NT2/D1 (cell line): ENCODE measurements at regions not wholly inside any gene's neighbourhood (a gene's known extent, or its start where the extent isn't known, plus 50 kb on each side); places are given as distances from the start of the nearest gene placed in this dataset.
"Not testable (repeated sequence)": the region's sequence is repeated elsewhere in the genome, so short reads cannot be mapped to it uniquely, and the experiment has no call there.

Source experiments
- DNase-seq: peaks from one replicate; pipeline ENCODE4 v3.0.0-alpha.2; 2011; ENCODE audit warnings: low read depth, low spot score
- H3K27me3 ChIP-seq: 2 replicates; pipeline ENCODE4 v1.6.0; 2011; ENCODE audit warnings: mild to moderate bottlenecking; ENCODE audit not compliant: insufficient read length, insufficient read depth
- H3K36me3 ChIP-seq: 2 replicates; pipeline ENCODE4 v1.6.1; 2011; ENCODE audit warnings: mild to moderate bottlenecking, low read length, mixed read lengths; ENCODE audit not compliant: insufficient read depth, insufficient read length
- H3K4me1 ChIP-seq: 2 replicates; pipeline ENCODE4 v1.5.1; 2011; ENCODE audit not compliant: insufficient read depth, insufficient read length
- H3K4me3 ChIP-seq: 2 replicates; pipeline ENCODE4 v1.5.1; 2011; ENCODE audit warnings: low read depth; ENCODE audit not compliant: insufficient read length
- H3K9ac ChIP-seq: 2 replicates; pipeline ENCODE4 v1.6.0; 2011; ENCODE audit warnings: low read depth; ENCODE audit not compliant: insufficient read length
- H3K9me3 ChIP-seq: 2 replicates; pipeline ENCODE4 v1.5.1; 2011; ENCODE audit warnings: mild to moderate bottlenecking, low read length; ENCODE audit not compliant: insufficient read depth
- SUZ12 ChIP-seq: IDR thresholded peaks from 2 replicates; pipeline ENCODE4 v1.6.1; 2011; ENCODE audit not compliant: insufficient read length, insufficient read depth; ENCODE audit errors: extremely low read depth
- YY1 ChIP-seq: IDR thresholded peaks from 2 replicates; pipeline ENCODE4 v1.6.1; 2011; ENCODE audit not compliant: insufficient read length, insufficient read depth
- ZNF274 ChIP-seq: IDR thresholded peaks from 2 replicates; pipeline ENCODE4 v1.6.1; 2011; ENCODE audit warnings: mild to moderate bottlenecking, low read depth, low read length

DNA sequence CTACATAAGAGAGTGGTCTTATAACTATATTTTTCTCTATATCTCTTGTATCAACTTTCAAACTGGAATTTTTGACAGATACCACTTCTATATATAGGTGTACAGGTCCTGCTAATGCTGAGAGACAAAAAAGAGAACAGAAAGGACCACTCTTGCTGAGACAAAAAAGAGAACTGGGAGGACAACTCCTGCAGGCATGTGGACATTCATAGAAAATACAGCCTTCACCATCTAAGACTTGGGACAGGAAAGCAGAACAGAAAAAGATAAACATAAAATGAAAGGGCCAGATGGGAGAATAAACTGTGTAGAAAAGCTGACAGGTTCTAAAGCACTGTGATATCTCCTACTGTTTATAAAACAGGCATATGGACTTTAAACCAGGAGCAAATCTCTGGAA lies 541.0 kb upstream of the ADGRB3 start:
- DNase-seq: no peak
- no peak overlapping the region for H3K4me3 ChIP-seq
- H3K9ac ChIP-seq: no peak overlapping the region
- no peaks in the 10 kb centered on the region for H3K36me3 ChIP-seq
- no peaks in the 10 kb centered on the region for H3K4me1 ChIP-seq
- TF ChIP-seq ZNF274: no peak
- no peak for TF ChIP-seq SUZ12
- no peak for TF ChIP-seq YY1
- no peaks in the 10 kb centered on the region for H3K9me3 ChIP-seq
- no peaks in the 10 kb centered on the region for H3K27me3 ChIP-seq

- TF ChIP-seq SUZ12 (no peak), ZNF274 (no peak), YY1 (no peak)
- H3K27me3 ChIP-seq: no peaks in the 10 kb centered on the region
- H3K9me3 ChIP-seq: peaks cover 6% of the 10 kb centered on the region; the same call in 1 of the 2 replicates
- H3K4me1 ChIP-seq: no peaks in the 10 kb centered on the region
- no peak overlapping the region for H3K4me3 ChIP-seq
- DNase-seq: no peak
- no peaks in the 10 kb centered on the region for H3K36me3 ChIP-seq
- no peak overlapping the region for H3K9ac ChIP-seq
Measured at GRCh38 chr6:68087399-68088133, 547.5 kb upstream of the ADGRB3 start.

- H3K9ac ChIP-seq: no peak overlapping the region
Measured at GRCh38 chr6:68086199-68086598, 548.9 kb upstream of the ADGRB3 start.

GRCh38 chr6:68085599-68085998 lies 549.5 kb upstream of the ADGRB3 start:
- DNase-seq, H3K9ac ChIP-seq, H3K4me3 ChIP-seq, H3K9me3 ChIP-seq, H3K27me3 ChIP-seq, H3K36me3 ChIP-seq, H3K4me1 ChIP-seq: not testable (repeated sequence)

More at GRCh38 chr6:68086199-68086598, 548.9 kb upstream of the ADGRB3 start:
- Histone ChIP-seq H3K4me1 (no peaks in the 10 kb centered on the region), H3K4me3 (no peak overlapping the region), H3K36me3 (no peaks in the 10 kb centered on the region), H3K9me3 (peaks cover 6% of the 10 kb centered on the region; the same call in 1 of the 2 replicates), H3K27me3 (no peaks in the 10 kb centered on the region)
- no peak for TF ChIP-seq ZNF274
- no peak for TF ChIP-seq YY1
- TF ChIP-seq SUZ12: no peak
- DNase-seq: no peak

GRCh38 chr6:68082086-68082485 lies 553.0 kb upstream of the ADGRB3 start:
- DNase-seq: no peak
- peaks cover 6% of the 10 kb centered on the region; the same call in 1 of the 2 replicates for H3K9me3 ChIP-seq
- TF ChIP-seq SUZ12 (no peak), YY1 (no peak), ZNF274 (no peak)
- no peaks in the 10 kb centered on the region for H3K27me3 ChIP-seq
- no peak overlapping the region for H3K9ac ChIP-seq
- no peaks in the 10 kb centered on the region for H3K36me3 ChIP-seq
- H3K4me1 ChIP-seq: no peaks in the 10 kb centered on the region
- no peak overlapping the region for H3K4me3 ChIP-seq

GRCh38 chr6:68080074-68080473 lies 555.0 kb upstream of the ADGRB3 start:
- no peaks in the 10 kb centered on the region for H3K36me3 ChIP-seq
- no peaks in the 10 kb centered on the region for H3K4me1 ChIP-seq
- no peaks in the 10 kb centered on the region for H3K27me3 ChIP-seq
- H3K9ac ChIP-seq: no peak overlapping the region
- no peak overlapping the region for H3K4me3 ChIP-seq
- TF ChIP-seq YY1 (no peak), SUZ12 (no peak), ZNF274 (no peak)
- H3K9me3 ChIP-seq: no peaks in the 10 kb centered on the region
- DNase-seq: no peak

DNA sequence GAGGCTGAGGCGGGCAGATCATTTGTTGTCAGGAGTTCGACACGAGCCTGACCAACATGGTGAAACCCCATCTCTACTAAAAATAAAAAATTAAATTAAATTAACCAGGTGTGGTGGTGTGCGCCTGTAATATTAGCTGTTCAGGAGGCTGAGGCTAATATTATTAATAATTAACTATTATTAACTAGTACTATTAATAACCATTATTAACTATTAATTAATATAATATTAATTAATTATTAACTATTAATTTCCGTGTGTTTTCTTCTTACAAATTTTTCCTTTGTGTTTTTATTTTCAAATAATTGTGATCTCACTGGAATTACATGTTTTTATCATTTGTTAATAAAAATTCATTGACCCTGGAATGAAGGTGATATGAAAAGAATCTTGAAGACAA lies 557.4 kb upstream of the ADGRB3 start:
- no peaks in the 10 kb centered on the region for H3K36me3 ChIP-seq
- H3K4me3 ChIP-seq: no peak overlapping the region
- no peaks in the 10 kb centered on the region for H3K9me3 ChIP-seq

More for the DNA sequence above, 557.4 kb upstream of the ADGRB3 start:
- DNase-seq: no peak
- Histone ChIP-seq H3K9ac (no peak overlapping the region), H3K4me1 (no peaks in the 10 kb centered on the region), H3K27me3 (no peaks in the 10 kb centered on the region)
- TF ChIP-seq SUZ12 (no peak), ZNF274 (no peak), YY1 (no peak)
